ENCODE measurements at regions not wholly inside any gene's neighbourhood (a gene's known extent, or its start where the extent isn't known, plus 50 kb on each side); places are given as distances from the start of the nearest gene placed in this dataset.

DNA sequence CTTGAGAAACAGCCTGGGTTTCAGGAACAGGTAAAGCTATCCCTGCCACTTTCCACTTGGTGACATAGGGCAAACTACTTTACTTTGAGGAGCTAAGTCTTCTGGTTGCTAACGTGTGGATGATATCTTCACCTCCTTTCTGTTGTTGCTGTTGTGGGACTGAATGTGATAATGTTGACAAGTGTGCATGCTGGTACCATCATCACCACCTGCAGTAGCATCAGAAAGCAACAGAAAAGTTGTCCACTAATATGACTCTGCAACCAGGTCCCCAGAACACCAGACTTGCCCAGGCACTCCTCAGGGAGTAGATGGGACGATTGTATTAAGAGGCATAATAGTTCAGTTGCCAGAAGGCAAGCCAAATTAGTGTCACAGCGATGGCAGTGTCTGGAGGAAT, 203.2 kb upstream of the MCTP2 start:
- no peaks in the 10 kb centered on the region for H3K9me3 Mint-ChIP-seq
- H3K4me1 Mint-ChIP-seq (ENCODE audit: low read depth): no peaks in the 10 kb centered on the region
- no peak overlapping the region for H3K27ac Mint-ChIP-seq
- H3K27me3 Mint-ChIP-seq (ENCODE audit: low read depth): no peaks in the 10 kb centered on the region
- no peak overlapping the region for H3K4me3 Mint-ChIP-seq
- no peaks in the 10 kb centered on the region for H3K36me3 Mint-ChIP-seq (ENCODE audit: low read depth)

DNA sequence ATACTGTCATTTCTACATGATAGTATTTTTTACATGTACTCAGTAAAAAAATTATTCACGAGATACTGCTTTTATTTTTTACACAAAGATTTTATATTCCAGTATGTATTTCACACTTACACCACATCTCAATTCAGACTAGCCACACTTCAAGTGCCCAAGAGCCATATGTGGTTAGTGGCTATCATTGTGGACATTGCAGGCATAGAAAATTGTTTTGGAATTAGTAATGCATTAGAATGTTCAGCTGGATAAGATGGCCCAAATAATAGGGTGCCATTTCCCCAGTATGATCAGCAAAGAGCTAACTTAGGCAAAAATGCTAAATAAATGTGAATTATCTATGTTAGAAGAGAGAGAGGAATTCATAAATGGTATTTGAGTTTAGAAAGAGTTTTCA, 203.8 kb upstream of the MCTP2 start:
- Mint-ChIP-seq H3K27ac (no peak overlapping the region), H3K9me3 (no peaks in the 10 kb centered on the region), H3K4me3 (no peak overlapping the region), H3K4me1 (ENCODE audit: low read depth) (no peaks in the 10 kb centered on the region), H3K36me3 (ENCODE audit: low read depth) (no peaks in the 10 kb centered on the region), H3K27me3 (ENCODE audit: low read depth) (no peaks in the 10 kb centered on the region)

DNA sequence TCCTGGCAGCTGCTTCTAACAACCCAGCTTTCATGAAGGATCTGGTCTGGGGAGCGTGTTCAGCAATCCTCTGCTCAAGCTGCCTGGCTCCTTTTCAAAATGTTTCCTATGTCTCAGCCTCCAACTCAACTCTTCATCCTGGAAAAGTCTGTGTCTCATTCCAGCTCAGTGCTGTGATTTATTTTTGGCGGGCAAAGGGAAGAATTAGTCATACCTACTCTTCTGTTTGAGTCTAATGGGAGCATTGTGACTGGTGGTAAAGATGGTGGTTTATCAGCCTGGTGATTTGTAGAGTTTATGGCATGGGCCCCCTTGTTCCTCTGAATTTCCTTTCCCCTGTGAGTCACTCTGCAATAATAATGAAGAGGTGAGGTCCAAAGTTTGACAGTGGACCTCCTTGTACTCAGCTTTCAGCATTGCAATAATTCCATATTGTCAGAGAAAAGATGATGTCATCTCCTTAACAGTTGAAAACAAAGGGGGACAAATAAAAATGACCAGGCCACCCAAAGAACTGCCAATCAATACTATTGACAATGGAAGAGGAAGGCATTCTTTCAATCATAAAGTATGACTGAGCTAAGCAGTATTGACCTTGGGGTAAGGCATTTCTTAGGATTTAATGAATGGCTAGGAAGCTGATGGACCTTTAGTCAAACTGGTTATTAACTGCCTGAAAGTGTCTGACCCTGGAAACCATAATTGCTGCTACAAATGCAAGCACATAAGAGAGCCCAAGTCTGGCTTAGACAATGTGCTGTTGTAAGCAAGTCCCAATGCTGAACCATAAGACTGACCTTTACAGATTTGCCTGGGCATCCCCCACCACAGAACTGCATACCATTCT, 204.7 kb upstream of the MCTP2 start:
- H3K27me3 Mint-ChIP-seq (ENCODE audit: low read depth): no peaks in the 10 kb centered on the region
- no peak overlapping the region for H3K27ac Mint-ChIP-seq
- H3K9me3 Mint-ChIP-seq: no peaks in the 10 kb centered on the region
- H3K36me3 Mint-ChIP-seq (ENCODE audit: low read depth): no peaks in the 10 kb centered on the region
- H3K4me3 Mint-ChIP-seq: no peak overlapping the region
- no peaks in the 10 kb centered on the region for H3K4me1 Mint-ChIP-seq (ENCODE audit: low read depth)

DNA sequence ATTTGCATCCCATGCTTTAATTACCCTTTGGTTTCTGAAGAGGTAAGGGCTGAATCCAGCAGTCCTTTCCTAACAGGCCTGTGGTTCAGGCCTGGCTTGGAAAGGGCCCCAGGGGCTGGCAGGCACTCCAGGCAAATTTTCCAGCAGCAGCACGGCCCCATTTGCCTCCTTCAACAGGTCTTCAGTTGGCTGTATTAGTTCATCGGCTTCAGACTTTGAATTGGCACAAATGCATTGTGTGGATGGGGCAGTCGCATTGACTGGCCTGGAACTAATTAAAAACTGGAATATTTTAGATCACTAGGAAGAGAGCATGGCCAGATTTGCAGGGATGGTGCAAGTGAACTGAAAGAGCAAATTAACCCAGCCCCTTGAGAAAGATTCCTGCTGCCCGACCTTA, 207.8 kb upstream of the MCTP2 start:
- Mint-ChIP-seq H3K9me3 (no peaks in the 10 kb centered on the region), H3K4me3 (no peak overlapping the region), H3K4me1 (ENCODE audit: low read depth) (no peaks in the 10 kb centered on the region), H3K27ac (no peak overlapping the region), H3K36me3 (ENCODE audit: low read depth) (no peaks in the 10 kb centered on the region), H3K27me3 (ENCODE audit: low read depth) (no peaks in the 10 kb centered on the region)

DNA sequence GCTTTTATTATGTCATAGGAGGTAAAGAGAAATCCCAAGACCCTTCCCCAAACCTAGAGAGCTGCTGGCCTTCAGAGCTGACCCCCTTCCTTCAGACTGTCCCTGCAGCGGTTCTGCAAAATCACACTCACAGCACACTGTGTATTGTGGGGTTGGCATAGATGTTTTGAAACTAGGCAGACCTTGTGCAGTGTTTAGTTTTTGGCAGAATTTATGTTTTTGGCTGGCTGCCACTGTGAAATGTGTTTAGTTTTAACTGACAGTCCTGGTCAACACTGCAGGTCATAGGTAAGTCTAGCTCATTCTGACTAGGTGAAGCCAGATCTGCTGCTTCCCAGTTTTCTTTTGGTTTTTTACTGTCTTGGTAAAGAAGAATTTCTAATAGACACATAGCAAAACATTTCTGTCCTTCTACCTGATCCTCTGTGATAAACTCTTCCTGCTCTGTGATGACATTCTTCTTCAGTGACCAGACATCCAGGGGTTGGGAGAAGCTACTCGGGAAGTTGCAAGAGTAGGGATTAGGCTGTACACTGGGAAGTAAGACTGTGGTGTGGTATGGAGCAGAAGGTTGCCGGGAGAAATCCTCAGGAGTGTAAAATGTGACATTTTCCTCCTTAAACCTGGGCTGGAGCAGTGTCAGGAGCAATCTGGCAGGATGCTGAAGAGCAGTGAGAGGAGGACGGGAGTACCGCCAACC, 209.6 kb upstream of the MCTP2 start:
- Mint-ChIP-seq H3K27me3 (ENCODE audit: low read depth) (no peaks in the 10 kb centered on the region), H3K4me3 (no peak overlapping the region), H3K27ac (no peak overlapping the region), H3K4me1 (ENCODE audit: low read depth) (no peaks in the 10 kb centered on the region), H3K9me3 (no peaks in the 10 kb centered on the region), H3K36me3 (ENCODE audit: low read depth) (no peaks in the 10 kb centered on the region)

DNA sequence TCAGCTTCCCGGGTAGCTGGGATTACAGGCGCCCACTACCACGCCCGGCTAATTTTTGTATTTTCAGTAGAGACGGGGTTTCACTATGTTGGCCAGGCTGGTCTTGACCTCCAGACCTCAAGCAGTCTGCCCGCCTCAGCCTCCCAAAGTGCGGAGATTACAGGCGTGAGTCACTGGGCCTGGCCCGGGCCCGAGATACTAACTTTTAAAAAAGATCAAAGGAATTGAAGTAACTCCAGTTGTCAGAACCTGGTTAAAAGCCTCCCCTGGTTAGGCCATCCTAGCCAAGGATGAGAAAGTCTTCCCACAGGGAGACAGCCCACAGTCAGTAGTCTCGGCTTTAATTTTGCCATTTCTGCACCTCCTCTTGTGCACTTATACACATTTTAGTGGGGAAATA, 212.3 kb upstream of the MCTP2 start:
- no peaks in the 10 kb centered on the region for H3K9me3 Mint-ChIP-seq
- H3K36me3 Mint-ChIP-seq (ENCODE audit: low read depth): no peaks in the 10 kb centered on the region
- no peak overlapping the region for H3K27ac Mint-ChIP-seq
- H3K27me3 Mint-ChIP-seq (ENCODE audit: low read depth): no peaks in the 10 kb centered on the region
- H3K4me3 Mint-ChIP-seq: no peak overlapping the region
- no peaks in the 10 kb centered on the region for H3K4me1 Mint-ChIP-seq (ENCODE audit: low read depth)

DNA sequence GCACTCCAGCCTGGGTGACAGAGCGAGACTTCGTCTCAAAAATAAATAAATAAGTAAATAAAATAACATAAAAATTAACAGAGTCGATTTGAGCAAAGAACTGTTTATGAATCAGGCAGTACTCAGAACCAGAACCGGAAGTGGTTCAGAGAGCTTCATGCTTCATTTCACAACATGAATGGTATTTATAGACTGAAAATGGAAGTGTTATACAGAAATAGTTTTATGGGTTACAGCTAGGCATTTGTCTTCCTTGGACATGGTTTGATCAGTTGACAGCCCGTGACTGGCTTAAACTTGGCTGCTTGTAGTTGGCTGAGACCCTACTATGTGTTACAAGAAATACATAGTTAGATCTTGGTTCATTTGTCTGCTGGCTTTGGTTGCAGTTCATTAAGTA, 216.0 kb upstream of the MCTP2 start:
- Mint-ChIP-seq H3K4me1 (ENCODE audit: low read depth) (peaks cover 4% of the 10 kb centered on the region), H3K9me3 (no peaks in the 10 kb centered on the region), H3K27ac (no peak overlapping the region), H3K27me3 (ENCODE audit: low read depth) (peaks cover 11% of the 10 kb centered on the region), H3K36me3 (ENCODE audit: low read depth) (no peaks in the 10 kb centered on the region), H3K4me3 (no peak overlapping the region)

DNA sequence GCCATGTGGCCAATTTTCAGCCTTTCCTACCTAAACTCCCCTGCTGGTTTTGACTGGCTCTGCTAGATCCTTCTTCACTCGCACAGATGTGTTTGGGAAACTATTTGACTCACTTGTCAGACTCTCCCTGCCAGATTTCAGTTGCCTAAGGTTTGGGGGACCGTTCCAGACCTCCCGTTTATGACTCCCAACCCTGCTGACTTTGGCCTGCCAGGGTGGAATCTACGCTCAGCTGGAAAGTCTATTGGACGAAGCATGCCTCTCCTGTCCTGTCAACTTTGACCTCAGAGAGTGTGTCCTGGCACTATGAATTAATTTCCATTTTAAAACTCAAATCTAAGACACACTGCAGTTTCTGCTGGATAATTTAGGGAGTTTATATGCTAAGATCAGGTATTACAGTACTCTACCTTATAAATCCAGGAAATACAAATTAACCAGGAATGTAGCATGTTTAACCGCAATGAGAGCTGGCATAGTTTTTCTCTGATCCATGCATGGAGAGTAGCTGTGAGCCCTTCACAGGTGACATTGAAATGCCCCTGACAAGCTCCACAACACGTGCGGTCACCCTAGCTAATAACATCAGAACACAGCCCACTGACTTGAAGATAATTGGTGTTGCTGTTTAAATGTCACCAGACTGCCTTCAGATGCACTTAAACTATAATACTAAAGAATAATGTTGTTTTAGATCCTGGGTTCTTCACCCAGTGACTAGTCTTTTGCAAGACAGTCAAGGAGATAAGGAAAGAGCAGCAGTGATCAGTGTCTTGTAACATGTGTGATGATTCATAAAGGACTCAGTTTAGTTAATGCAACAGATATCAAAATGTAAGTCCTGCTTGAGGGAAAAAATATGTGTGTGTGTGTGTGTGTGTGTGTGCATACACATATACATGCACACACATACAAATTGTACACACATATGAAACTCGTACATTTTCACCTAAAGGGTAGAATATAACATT, 223.0 kb upstream of the MCTP2 start:
- Mint-ChIP-seq H3K36me3 (ENCODE audit: low read depth) (no peaks in the 10 kb centered on the region), H3K9me3 (no peaks in the 10 kb centered on the region), H3K4me1 (ENCODE audit: low read depth) (peaks cover 4% of the 10 kb centered on the region), H3K27ac (no peak overlapping the region), H3K27me3 (ENCODE audit: low read depth) (peaks cover 16% of the 10 kb centered on the region), H3K4me3 (no peak overlapping the region)

DNA sequence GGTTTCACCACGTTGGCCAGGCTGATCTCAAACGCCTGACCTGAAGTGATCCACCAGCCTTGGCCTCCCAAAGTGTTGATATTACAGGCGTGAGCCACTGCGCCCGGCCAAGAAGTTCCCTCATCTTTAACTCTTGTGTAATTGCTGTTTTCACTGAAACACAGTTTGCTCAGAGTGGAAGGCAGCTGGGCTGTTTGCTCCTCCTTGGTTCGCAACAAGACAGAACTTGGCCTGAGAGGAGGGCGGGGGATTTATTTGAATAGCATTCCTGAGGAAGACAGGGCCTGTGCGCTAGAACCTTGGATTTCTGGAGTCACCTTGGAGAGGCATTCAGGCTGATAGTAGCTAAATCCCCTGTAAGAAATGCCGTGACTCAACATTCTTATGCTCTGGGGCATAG, 226.7 kb upstream of the MCTP2 start:
- H3K4me1 Mint-ChIP-seq (ENCODE audit: low read depth): no peaks in the 10 kb centered on the region
- no peaks in the 10 kb centered on the region for H3K36me3 Mint-ChIP-seq (ENCODE audit: low read depth)
- H3K4me3 Mint-ChIP-seq: no peak overlapping the region
- peaks cover 4% of the 10 kb centered on the region for H3K27me3 Mint-ChIP-seq (ENCODE audit: low read depth)
- H3K27ac Mint-ChIP-seq: no peak overlapping the region
- H3K9me3 Mint-ChIP-seq: no peaks in the 10 kb centered on the region

DNA sequence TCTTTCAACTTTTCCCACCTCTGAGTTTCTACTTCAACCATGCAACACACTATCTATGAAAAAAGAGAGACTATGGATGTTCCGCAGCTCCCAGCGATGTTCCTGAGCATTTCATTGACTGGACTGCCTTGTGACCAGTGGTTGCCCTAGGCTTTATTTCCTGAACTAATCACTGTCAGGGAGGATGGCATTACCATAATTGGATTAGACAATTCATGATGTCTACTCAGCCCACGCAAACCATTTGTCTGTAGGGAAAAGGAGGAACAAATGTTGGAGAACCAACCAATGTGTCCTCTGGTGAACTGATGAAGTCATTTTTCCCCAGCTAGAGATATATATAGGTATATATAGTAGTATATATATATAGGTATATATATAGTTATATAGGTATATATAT, 229.3 kb upstream of the MCTP2 start:
- H3K4me1 Mint-ChIP-seq (ENCODE audit: low read depth): no peaks in the 10 kb centered on the region
- no peak overlapping the region for H3K27ac Mint-ChIP-seq
- H3K27me3 Mint-ChIP-seq (ENCODE audit: low read depth): no peaks in the 10 kb centered on the region
- no peaks in the 10 kb centered on the region for H3K36me3 Mint-ChIP-seq (ENCODE audit: low read depth)
- H3K4me3 Mint-ChIP-seq: no peak overlapping the region
- H3K9me3 Mint-ChIP-seq: no peaks in the 10 kb centered on the region

DNA sequence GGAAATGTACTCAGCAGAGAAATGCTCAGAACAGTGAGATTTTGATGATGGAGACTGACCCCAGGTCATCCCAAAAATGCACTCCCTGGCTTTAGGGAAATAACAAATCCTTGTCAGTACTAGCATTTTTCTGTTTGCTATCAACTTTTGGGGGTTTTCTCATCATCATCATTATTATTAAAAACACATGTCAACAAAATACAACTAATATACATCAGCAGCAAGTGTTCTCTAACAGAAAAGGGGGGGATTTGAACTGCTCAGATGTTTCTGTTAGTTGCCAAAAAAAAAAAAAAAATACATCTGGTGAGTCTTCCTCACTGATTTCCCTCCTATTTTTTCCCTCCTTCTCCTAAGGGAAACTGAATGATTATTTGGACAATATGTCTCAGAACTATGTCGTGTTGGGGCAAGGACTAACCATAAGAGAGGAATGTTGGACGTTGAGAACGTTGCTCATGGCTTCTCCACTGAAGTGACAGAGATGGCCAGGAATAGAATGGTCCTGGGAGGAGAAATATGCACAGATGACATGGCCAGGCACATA, 230.0 kb upstream of the MCTP2 start:
- Mint-ChIP-seq H3K27ac (no peak overlapping the region), H3K9me3 (no peaks in the 10 kb centered on the region), H3K4me1 (ENCODE audit: low read depth) (no peaks in the 10 kb centered on the region), H3K27me3 (ENCODE audit: low read depth) (no peaks in the 10 kb centered on the region), H3K36me3 (ENCODE audit: low read depth) (no peaks in the 10 kb centered on the region), H3K4me3 (no peak overlapping the region)

DNA sequence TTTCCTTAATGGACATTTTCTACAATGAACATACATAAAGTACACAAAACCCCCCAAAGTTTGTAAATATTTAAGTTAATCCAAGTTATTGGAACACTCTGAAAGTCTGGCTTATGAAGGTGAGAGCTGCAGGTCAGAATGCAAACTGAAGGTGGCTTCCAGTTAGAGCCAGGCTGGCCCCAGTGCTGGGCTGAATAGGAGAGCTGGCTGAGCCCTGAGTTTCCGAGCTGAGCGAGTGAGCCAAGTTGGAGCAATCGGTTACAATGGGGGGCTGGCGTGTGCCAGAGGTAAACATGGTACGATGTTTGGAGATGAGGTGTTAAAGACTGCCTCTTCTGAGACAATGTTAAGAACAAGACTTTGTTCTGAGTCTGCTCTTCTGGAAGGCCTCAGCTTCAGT, 230.8 kb upstream of the MCTP2 start:
- Mint-ChIP-seq H3K36me3 (ENCODE audit: low read depth) (no peaks in the 10 kb centered on the region), H3K27me3 (ENCODE audit: low read depth) (peaks cover 1% of the 10 kb centered on the region), H3K4me1 (ENCODE audit: low read depth) (no peaks in the 10 kb centered on the region), H3K4me3 (no peak overlapping the region), H3K27ac (no peak overlapping the region), H3K9me3 (no peaks in the 10 kb centered on the region)

DNA sequence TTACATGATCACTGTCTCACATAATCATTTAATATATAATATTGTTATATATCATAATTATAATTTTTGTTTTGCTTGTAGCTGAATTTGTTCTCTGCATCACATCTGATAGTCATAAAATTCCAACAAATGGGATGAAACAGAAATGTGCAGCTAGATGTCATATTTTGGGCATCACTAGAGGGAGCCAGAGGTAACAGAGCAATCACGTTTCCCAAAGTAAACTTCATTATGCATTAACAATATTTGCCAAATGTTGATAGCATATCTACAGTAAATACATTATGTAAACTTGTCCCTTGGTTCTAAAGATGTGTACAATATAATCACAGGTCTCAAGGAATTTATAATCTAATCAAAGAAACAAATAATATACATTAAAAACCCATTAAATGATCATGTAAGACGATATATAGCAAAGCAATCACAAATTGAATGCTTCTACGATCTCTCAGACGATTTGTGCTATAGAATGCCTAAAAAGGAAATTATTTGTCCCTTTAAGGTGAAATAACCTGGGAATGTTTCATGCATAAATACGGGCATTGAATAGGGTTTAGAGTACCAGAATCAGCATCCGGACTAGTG, 234.2 kb upstream of the MCTP2 start:
- Mint-ChIP-seq H3K4me3 (no peak overlapping the region), H3K4me1 (ENCODE audit: low read depth) (no peaks in the 10 kb centered on the region), H3K36me3 (ENCODE audit: low read depth) (no peaks in the 10 kb centered on the region), H3K27me3 (ENCODE audit: low read depth) (peaks cover 9% of the 10 kb centered on the region), H3K27ac (no peak overlapping the region), H3K9me3 (no peaks in the 10 kb centered on the region)

DNA sequence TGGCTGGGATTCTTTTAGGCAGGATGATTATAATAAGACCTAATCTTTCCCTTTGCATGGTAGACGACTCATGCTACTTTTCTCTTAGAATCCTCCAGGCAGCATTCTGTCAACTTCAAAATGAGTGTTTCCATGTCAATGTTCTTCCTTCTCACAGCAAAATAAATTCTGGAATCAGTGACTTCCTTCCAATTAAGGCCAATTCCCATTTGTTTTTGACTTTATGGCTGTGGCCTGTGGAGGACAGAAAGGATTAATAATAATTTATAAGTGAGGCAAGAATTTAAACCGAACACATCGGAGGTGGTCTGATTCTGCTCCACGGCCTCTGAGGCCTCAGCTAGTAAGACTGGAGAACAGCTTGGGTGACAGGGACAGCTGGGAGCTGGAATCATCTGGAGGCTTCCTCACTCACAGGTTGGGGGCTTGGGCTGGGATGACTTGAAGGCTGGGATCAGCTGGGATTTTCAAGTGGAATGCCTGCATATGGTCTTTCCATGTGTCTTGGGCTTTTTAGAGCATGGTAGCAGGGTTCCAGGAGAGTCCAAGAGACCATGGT, 241.8 kb upstream of the MCTP2 start:
- peaks cover 5% of the 10 kb centered on the region for H3K27me3 Mint-ChIP-seq (ENCODE audit: low read depth)
- no peak overlapping the region for H3K4me3 Mint-ChIP-seq
- no peak overlapping the region for H3K27ac Mint-ChIP-seq
- peaks cover 15% of the 10 kb centered on the region for H3K4me1 Mint-ChIP-seq (ENCODE audit: low read depth)
- H3K36me3 Mint-ChIP-seq (ENCODE audit: low read depth): no peaks in the 10 kb centered on the region
- peaks cover 5% of the 10 kb centered on the region for H3K9me3 Mint-ChIP-seq
